Liver (tissue), 3 donors: ENCODE measurements at regions not wholly inside any gene's neighbourhood (a gene's known extent, or its start where the extent isn't known, plus 50 kb on each side); places are given as distances from the start of the nearest gene placed in this dataset.

ENCODE experiments used
- FOXA2 ChIP-seq: IDR thresholded peaks from 2 replicates; pipeline ENCODE4 v1.6.1; 2016; ENCODE audit warnings: antibody characterized with exemption
- HNF4G ChIP-seq: IDR thresholded peaks from 2 replicates; pipeline ENCODE4 v1.6.1; 2016; ENCODE audit warnings: antibody characterized with exemption
- RAD21 ChIP-seq, 2 donors: IDR thresholded peaks; 2 replicates each; pipeline ENCODE4 v1.6.1; 2016; ENCODE audit warnings: antibody characterized with exemption in 2 of 2, mild to moderate bottlenecking in 2 of 2
- REST ChIP-seq: IDR thresholded peaks from 2 replicates; pipeline ENCODE4 v1.6.1; 2016; ENCODE audit warnings: antibody characterized with exemption, mild to moderate bottlenecking
- TAF1 ChIP-seq: conservative IDR thresholded peaks from 2 replicates; pipeline ENCODE4 v1.6.1; 2016; ENCODE audit warnings: antibody characterized with exemption, mild to moderate bottlenecking
- YY1 ChIP-seq: IDR thresholded peaks from 2 replicates; pipeline ENCODE4 v1.6.1; 2016; ENCODE audit warnings: antibody characterized with exemption, mild to moderate bottlenecking
- ZBTB33 ChIP-seq: IDR thresholded peaks from 2 replicates; pipeline ENCODE4 v1.6.1; 2016; ENCODE audit warnings: antibody characterized with exemption
- TF ChIP-seq, protein P1 (sequence below): fragments of 150-350 bp; IDR thresholded peaks from 2 replicates; pipeline ENCODE4 v1.5.1; 2017; ENCODE audit warnings: improper control_type of control experiment, low read depth, low read length; ENCODE audit not compliant: missing input control
- TF ChIP-seq, protein P2 (sequence below): IDR thresholded peaks from 2 replicates; pipeline ENCODE4 v1.6.1; 2016; ENCODE audit warnings: antibody characterized with exemption
- TF ChIP-seq, protein P3 (sequence below): IDR thresholded peaks from 2 replicates; pipeline ENCODE4 v1.6.1; 2016; ENCODE audit warnings: antibody characterized with exemption
- donor health status: healthy.
- donor health status: healthy.

GRCh38 chr12:105672121-105672975 lies 341.9 kb downstream of the C12orf75 start:
- TF ChIP-seq, protein P1, sequence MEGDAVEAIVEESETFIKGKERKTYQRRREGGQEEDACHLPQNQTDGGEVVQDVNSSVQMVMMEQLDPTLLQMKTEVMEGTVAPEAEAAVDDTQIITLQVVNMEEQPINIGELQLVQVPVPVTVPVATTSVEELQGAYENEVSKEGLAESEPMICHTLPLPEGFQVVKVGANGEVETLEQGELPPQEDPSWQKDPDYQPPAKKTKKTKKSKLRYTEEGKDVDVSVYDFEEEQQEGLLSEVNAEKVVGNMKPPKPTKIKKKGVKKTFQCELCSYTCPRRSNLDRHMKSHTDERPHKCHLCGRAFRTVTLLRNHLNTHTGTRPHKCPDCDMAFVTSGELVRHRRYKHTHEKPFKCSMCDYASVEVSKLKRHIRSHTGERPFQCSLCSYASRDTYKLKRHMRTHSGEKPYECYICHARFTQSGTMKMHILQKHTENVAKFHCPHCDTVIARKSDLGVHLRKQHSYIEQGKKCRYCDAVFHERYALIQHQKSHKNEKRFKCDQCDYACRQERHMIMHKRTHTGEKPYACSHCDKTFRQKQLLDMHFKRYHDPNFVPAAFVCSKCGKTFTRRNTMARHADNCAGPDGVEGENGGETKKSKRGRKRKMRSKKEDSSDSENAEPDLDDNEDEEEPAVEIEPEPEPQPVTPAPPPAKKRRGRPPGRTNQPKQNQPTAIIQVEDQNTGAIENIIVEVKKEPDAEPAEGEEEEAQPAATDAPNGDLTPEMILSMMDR: no peak
- peak; percentile 11 to 41 for TF ChIP-seq RAD21 (IDR thresholded peaks at IDR 0.05)
- no peak for TF ChIP-seq REST
- TF ChIP-seq TAF1: no peak
- no peak for TF ChIP-seq YY1
- no peak for TF ChIP-seq ZBTB33
- no peak for TF ChIP-seq HNF4G
- no peak for TF ChIP-seq FOXA2
- TF ChIP-seq, protein P2, sequence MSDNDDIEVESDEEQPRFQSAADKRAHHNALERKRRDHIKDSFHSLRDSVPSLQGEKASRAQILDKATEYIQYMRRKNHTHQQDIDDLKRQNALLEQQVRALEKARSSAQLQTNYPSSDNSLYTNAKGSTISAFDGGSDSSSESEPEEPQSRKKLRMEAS: no peak
- TF ChIP-seq, protein P3, sequence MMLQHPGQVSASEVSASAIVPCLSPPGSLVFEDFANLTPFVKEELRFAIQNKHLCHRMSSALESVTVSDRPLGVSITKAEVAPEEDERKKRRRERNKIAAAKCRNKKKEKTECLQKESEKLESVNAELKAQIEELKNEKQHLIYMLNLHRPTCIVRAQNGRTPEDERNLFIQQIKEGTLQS: no peak
